HG02678 (cell line): ENCODE measurements at regions not wholly inside any gene's neighbourhood (a gene's known extent, or its start where the extent isn't known, plus 50 kb on each side); places are given as distances from the start of the nearest gene placed in this dataset.

Experiments
- ATAC-seq: cut with Tn5 transposase; IDR thresholded peaks from one replicate; pipeline ENCODE4 v1.9.1; 2021; ENCODE audit warnings: mild to moderate bottlenecking, moderate library complexity; ENCODE audit not compliant: unreplicated experiment

GRCh38 chr17:73722165-73722564, 77.9 kb upstream of the SDK2 start:
- ATAC-seq: no peak

GRCh38 chr17:73723317-73723716, 79.1 kb upstream of the SDK2 start:
- no peak for ATAC-seq

- no peak for ATAC-seq
Observed at GRCh38 chr17:73724341-73724740, 80.1 kb upstream of the SDK2 start.

- no peak for ATAC-seq
Observed at GRCh38 chr17:73724990-73725389, 80.7 kb upstream of the SDK2 start.

- no peak for ATAC-seq
Observed at GRCh38 chr17:73725794-73726515, 81.7 kb upstream of the SDK2 start.

- ATAC-seq: no peak
Observed at GRCh38 chr17:73727941-73728340, 83.7 kb upstream of the SDK2 start.

GRCh38 chr17:73729101-73729500, 84.9 kb upstream of the SDK2 start:
- no peak for ATAC-seq

GRCh38 chr17:73731733-73732132, 87.5 kb upstream of the SDK2 start:
- ATAC-seq: no peak

- ATAC-seq: no peak
Observed at GRCh38 chr17:73733517-73733916, 89.3 kb upstream of the SDK2 start.

- no peak for ATAC-seq
Observed at GRCh38 chr17:73735245-73735644, 91.0 kb upstream of the SDK2 start.

- ATAC-seq: no peak
Observed at GRCh38 chr17:73738751-73739575, 94.7 kb upstream of the SDK2 start.

GRCh38 chr17:73740370-73740769, 96.1 kb upstream of the SDK2 start:
- ATAC-seq: no peak

- ATAC-seq: no peak
Observed at GRCh38 chr17:73742948-73743381, 98.7 kb upstream of the SDK2 start.

- no peak for ATAC-seq
Observed at GRCh38 chr17:73743518-73744201, 99.4 kb upstream of the SDK2 start.

- no peak for ATAC-seq
Observed at GRCh38 chr17:73744411-73744810, 100.2 kb upstream of the SDK2 start.

- ATAC-seq: no peak
Observed at GRCh38 chr17:73746314-73747073, 102.2 kb upstream of the SDK2 start.

GRCh38 chr17:73747221-73748002, 103.2 kb upstream of the SDK2 start:
- no peak for ATAC-seq

- ATAC-seq: no peak
Observed at GRCh38 chr17:73748508-73748907, 104.3 kb upstream of the SDK2 start.

- ATAC-seq: no peak
Observed at GRCh38 chr17:73749337-73749823, 105.1 kb upstream of the SDK2 start.
